Epithelial cell of esophagus (primary cell): ENCODE measurements at regions not wholly inside any gene's neighbourhood (a gene's known extent, or its start where the extent isn't known, plus 50 kb on each side); places are given as distances from the start of the nearest gene placed in this dataset.

Experiments
- DNase-seq: peaks from one replicate; pipeline ENCODE4 v3.0.0; 2010; ENCODE audit warnings: low read depth
- H3K4me3 ChIP-seq: 2 replicates; pipeline ENCODE4 v1.5.1; 2011; ENCODE audit warnings: mild to moderate bottlenecking, low read length, control low read depth
- TF ChIP-seq, protein P1 (sequence below): IDR thresholded peaks from 2 replicates; pipeline ENCODE4 v1.5.1; 2011; ENCODE audit warnings: low read depth, mild to moderate bottlenecking, low read length, control low read depth, inconsistent platforms; ENCODE audit not compliant: insufficient read depth; ENCODE audit errors: missing control alignments

DNA sequence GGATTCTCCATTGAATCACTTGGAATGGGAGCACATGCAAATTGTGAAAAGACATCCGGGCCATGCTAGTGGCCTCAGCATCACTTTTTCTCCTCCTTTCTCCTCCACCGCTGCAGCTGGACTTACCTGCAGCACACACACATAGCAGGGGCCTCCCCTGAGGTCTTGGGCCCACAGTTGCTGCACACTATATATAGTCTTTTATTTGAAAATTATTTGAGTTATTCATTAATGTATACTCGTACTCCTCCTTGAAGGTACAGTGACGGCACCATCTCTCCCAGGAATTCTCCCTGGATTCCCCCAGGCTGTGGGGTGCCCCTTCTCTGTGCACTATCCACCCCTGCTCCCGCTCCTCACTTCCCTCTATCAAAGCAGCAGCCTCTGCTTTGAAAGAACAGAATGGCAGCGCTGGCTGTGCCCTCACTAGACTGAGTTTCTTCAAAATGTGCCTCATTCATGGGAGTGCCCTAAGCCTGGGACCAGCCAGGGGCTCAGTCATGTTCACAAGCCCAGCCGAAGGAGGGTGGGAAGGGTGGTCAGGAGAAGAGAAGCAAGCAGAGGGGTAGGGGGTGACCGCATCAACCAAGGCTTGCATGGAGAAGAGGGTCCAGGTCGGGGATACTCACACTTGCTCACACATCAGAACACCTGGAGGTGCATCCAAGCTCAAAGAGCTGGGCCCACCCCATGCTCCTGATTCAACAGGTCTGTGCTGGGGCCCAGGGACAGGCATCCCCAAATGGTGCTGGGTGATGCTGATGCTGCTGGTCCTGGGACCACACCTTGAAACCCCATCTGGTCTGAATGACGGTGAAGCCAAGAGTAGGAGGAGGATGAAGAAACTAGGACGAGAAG, 156.2 kb upstream of the ZMIZ1 start:
- H3K4me3 ChIP-seq = no peak overlapping the region
- no peak for DNase-seq
- TF ChIP-seq, protein P1, sequence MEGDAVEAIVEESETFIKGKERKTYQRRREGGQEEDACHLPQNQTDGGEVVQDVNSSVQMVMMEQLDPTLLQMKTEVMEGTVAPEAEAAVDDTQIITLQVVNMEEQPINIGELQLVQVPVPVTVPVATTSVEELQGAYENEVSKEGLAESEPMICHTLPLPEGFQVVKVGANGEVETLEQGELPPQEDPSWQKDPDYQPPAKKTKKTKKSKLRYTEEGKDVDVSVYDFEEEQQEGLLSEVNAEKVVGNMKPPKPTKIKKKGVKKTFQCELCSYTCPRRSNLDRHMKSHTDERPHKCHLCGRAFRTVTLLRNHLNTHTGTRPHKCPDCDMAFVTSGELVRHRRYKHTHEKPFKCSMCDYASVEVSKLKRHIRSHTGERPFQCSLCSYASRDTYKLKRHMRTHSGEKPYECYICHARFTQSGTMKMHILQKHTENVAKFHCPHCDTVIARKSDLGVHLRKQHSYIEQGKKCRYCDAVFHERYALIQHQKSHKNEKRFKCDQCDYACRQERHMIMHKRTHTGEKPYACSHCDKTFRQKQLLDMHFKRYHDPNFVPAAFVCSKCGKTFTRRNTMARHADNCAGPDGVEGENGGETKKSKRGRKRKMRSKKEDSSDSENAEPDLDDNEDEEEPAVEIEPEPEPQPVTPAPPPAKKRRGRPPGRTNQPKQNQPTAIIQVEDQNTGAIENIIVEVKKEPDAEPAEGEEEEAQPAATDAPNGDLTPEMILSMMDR = no peak

DNA sequence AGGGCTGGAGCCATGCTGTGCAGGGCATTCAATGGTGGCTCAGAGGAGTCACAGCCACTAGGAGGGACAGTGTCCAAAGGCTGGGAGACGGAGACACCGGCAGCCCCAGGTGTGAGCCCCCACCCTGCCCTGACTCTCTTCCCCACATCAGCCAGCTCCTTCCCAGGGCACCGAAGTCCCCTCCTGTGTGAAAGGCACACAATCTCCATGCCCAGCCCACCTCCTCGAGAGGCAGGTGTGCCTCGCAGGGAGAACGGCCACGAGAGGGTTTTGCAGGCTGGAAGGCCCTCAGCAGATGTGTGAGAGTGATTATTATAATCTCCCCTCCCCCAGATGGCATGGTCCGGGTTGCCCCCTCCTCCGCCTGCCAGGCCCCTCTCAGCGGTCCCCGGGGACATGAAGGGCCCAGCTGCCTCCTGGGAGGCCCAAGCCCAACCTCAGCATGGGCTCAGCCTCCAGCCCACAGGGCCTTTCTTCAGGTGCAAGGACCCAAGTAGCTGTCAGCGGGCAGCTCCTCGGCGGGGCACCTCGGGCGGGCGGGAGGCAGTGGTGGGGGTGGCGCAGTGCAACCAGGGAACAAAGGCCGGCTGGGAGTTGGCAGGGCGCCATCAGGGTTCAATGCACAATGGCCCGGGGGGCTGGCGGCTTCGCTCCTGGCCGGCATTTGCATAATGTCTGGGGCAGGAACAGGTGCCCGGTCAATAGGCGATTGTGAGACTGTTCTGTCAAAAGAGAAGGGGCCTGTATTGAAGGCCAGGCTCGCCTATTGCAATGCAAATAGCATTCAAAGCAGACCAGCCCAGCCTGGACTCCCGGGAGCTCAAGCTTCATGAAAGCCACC, 155.3 kb upstream of the ZMIZ1 start:
- TF ChIP-seq, protein P1 = no peak
- no peak for DNase-seq

DNA sequence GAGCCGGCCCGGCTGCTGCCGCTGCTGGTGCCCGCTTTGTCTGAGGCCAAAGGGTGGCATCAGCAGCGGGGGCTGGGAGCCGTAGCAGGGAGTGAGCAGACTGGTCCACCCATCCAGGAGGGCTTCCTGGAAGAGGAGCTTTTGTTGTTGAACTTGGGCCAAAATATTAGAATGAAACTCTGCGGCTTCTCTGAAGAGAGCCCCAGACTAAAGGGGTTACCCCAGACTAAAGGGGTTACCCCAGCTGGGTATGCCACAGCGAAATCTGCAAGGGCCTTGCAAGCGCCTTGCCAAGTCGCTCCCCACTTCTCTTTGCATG, 154.7 kb upstream of the ZMIZ1 start:
- H3K4me3 ChIP-seq = no peak overlapping the region
- TF ChIP-seq, protein P1 = no peak
- DNase-seq = no peak

More for the DNA sequence above, 155.3 kb upstream of the ZMIZ1 start:
- no peak overlapping the region for H3K4me3 ChIP-seq

DNA sequence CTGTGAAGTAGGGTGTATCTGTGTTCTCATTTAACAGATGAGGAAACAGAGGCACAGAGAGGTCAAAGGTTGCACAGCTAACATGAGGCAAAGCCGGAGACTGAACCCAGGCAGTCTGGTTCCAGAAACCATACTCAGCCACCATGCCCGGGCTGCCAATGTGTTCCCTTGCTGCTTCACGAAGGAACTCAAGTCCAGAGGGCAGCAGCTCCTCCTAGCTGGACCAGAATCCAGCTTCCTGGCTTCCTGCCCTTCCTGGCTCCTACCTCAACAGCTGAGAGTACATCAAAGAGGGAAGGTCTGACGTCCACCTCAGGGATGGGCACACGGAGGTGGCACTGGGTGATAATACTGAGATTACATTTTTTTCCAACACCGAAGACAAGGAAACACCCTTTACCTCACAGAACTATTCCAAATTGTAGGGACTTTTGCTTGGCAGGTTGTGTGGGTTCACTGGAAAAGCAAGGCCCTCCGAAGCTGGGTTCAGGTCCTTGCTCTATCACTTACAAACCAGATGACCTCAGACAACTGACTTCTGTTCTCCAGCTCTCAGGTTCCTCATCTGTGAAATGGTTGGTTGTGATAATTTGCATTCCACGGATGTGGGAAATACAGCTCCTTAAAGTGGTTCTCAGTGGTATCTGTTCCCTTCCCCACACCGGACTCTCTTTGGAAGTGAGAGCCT, 154.1 kb upstream of the ZMIZ1 start:
- H3K4me3 ChIP-seq = no peak overlapping the region
- TF ChIP-seq, protein P1 = no peak
- DNase-seq = no peak

DNA sequence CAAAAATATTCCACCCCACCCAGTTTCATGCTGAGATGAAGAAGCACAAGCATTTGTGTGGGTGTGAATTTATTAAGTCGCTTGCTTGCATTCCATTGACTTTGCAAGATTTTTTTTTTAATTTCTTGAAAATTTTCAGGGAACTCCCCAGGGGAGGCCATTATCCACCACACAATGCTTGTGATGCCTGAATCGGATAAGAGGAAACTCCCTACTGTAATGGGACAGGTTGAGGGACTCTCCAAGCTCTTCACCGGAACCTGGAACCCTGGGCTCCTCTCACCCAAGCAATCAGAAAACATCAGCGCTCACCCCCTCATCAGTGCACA, 153.6 kb upstream of the ZMIZ1 start:
- no peak for DNase-seq
- no peak overlapping the region for H3K4me3 ChIP-seq
- TF ChIP-seq, protein P1 = no peak

DNA sequence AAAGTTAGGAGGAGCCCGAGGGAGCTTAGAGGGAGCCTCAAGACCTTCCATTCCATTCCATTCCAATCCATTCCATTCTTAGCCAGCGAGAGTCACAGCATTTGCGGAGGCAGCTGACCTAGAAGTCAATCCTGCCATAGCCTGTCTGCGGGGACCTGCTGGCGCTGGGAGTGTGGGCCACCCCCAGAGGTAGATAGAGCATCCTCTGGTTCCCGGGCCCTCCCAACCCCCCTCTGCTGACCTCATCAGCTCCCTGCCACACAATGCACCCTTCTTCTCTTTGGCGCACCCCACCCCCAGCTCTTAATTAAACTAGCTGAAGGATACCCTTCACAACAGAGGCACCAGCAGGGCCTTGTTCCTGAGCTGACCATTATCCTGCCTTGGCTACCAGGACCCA, 152.5 kb upstream of the ZMIZ1 start:
- TF ChIP-seq, protein P1 = no peak
- no peak overlapping the region for H3K4me3 ChIP-seq
- no peak for DNase-seq
